Stomach smooth muscle (tissue), 2 donors: ENCODE measurements at regions not wholly inside any gene's neighbourhood (a gene's known extent, or its start where the extent isn't known, plus 50 kb on each side); places are given as distances from the start of the nearest gene placed in this dataset.
"Not testable (repeated sequence)": the region's sequence is repeated elsewhere in the genome, so short reads cannot be mapped to it uniquely, and the experiment has no call there.

Source experiments
- H3K27ac ChIP-seq: one replicate; pipeline ENCODE4 v1.7.0; 2013; ENCODE audit warnings: mild to moderate bottlenecking, low read length, inconsistent platforms
- H3K27me3 ChIP-seq, 2 donors: one replicate each; pipeline ENCODE4 v1.7.0; 2013; ENCODE audit warnings: low read length in 2 of 2; ENCODE audit not compliant: insufficient read depth in 2 of 2, control insufficient read depth in 1 of 2
- H3K36me3 ChIP-seq, 2 donors: one replicate each; pipeline ENCODE4 v1.7.0; 2013; ENCODE audit warnings: low read length in 2 of 2; ENCODE audit not compliant: control insufficient read depth in 2 of 2, insufficient read depth in 2 of 2
- H3K4me1 ChIP-seq: one replicate; pipeline ENCODE4 v1.7.0; 2013; ENCODE audit warnings: low read length; ENCODE audit not compliant: control insufficient read depth, insufficient read depth
- H3K4me3 ChIP-seq, 2 donors: one replicate each; pipeline ENCODE4 v1.7.0; 2013; ENCODE audit warnings: low read length in 2 of 2
- H3K9ac ChIP-seq, 2 donors: one replicate each; pipeline ENCODE4 v1.7.0; 2013; ENCODE audit warnings: low read length in 2 of 2, mild to moderate bottlenecking in 1 of 2
- H3K9me3 ChIP-seq, 2 donors: one replicate each; pipeline ENCODE4 v1.7.0; 2013; ENCODE audit warnings: low read length in 2 of 2; ENCODE audit not compliant: control insufficient read depth in 2 of 2
- donor health status: healthy.
- donor health status: Pancreatic carcinoma.

DNA sequence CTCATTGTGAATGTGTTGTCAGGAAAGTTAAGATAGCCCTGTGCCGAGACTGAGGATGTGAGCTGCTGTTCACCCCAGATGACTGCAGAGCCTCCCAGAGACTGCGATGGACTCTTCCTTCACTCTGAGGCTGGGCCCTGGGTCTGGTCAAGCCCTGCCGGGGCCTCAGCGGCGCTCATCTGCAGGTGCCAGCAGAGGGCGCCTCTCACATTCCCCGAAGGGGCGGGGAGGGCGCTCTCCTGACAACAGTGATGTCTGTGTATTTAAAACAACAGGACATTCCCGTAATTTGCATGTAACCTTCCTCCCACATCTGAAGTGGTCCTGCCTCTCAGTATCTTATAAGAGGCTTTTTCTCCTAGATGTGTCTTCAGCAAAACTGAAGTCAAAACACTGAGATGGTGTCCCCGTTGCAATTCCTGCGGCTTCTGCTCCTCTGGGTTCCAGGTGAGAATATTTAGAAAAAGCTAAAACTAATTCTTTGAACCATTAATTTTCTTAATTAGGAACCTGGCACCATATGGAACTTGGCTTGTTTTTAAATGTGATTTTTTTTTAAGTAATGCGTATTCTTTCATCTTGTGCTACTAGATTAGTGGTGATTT is 1377.9 kb downstream of the RPIA start:
- no peaks in the 10 kb centered on the region for H3K4me1 ChIP-seq
- no peak overlapping the region for H3K9ac ChIP-seq
- H3K4me3 ChIP-seq: no peak overlapping the region
- peaks cover 5 to 12% of the 10 kb centered on the region in 2 donors for H3K27me3 ChIP-seq
- H3K27ac ChIP-seq: no peak overlapping the region
- peaks cover 0 to 3% of the 10 kb centered on the region in 2 donors for H3K9me3 ChIP-seq
- no peaks in the 10 kb centered on the region for H3K36me3 ChIP-seq

DNA sequence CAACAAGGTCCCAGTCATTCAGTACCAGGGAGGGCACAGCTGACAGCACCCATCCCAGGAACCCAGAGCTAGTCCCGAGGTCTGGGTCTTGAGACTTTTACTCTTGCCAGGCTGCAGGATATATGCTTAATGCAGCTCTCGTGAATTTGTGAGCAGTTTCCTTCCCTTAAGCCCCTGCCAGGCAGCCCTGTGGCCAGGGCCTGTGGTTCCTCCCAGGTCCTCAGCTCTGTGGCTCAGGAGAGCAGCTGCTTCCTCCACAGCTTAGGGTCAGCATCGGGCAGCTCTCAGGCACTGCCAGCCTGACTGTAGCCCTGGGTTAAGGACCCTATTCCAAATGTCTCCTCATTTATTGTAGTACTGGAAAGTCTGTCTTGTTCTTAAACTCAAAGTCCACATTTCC is 1384.8 kb downstream of the RPIA start:
- Histone ChIP-seq H3K4me3 (no peak overlapping the region), H3K9ac (no peak overlapping the region), H3K27me3 (peaks cover 3 to 8% of the 10 kb centered on the region in 2 donors), H3K27ac (no peak overlapping the region), H3K4me1 (no peaks in the 10 kb centered on the region), H3K36me3 (no peaks in the 10 kb centered on the region), H3K9me3 (no peaks in the 10 kb centered on the region)

- Histone ChIP-seq H3K36me3 (no peaks in the 10 kb centered on the region), H3K27ac (no peak overlapping the region), H3K4me3 (no peak overlapping the region), H3K27me3 (peaks cover 0 to 3% of the 10 kb centered on the region in 2 donors), H3K9ac (no peak overlapping the region), H3K4me1 (no peaks in the 10 kb centered on the region), H3K9me3 (no peaks in the 10 kb centered on the region)
Measured at GRCh38 chr2:90077948-90078347, 1386.5 kb downstream of the RPIA start.

GRCh38 chr2:90079374-90079773 is 1387.9 kb downstream of the RPIA start:
- Histone ChIP-seq H3K9ac (no peak overlapping the region), H3K27me3 (peaks cover 0 to 3% of the 10 kb centered on the region in 2 donors), H3K4me3 (no peak overlapping the region), H3K9me3 (no peaks in the 10 kb centered on the region), H3K27ac (no peak overlapping the region), H3K36me3 (no peaks in the 10 kb centered on the region), H3K4me1 (no peaks in the 10 kb centered on the region)

- not testable (repeated sequence) for H3K36me3 ChIP-seq, H3K27me3 ChIP-seq, H3K9ac ChIP-seq, H3K4me1 ChIP-seq, H3K4me3 ChIP-seq, H3K9me3 ChIP-seq, H3K27ac ChIP-seq
Measured at GRCh38 chr2:90087792-90088191, 1396.3 kb downstream of the RPIA start.

DNA sequence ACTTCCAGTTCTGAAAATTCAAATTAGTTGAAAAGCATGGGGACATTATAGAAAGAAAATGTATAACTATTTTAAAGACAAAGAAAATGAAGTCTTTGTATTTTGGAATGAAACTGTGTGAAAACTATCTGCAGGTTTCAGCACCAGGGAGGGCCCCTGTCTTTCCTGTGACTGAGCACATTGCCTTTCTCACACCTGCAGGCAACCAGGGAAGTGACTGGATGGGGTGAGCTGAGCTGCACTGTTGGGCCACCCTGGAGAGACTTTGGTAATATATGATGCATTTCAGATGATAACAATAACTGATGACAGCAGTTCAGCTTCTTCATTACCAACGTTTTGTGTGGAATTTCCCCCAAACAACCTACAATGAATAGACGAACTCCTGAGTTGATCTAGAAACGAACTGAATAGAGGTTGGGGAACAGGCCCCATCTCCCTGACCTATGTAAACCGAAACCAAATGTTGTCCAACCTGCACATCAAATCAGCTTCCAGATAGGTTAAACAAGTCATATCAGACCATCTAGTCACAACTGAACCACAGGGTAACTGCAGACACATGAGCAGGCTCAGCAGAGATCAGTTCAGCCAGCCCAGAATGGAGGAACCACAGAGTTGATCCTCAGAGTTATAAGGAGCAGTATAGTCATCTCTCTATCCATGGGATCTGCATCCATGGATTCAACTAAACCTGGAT is 1402.2 kb downstream of the RPIA start:
- not testable (repeated sequence) for H3K27ac ChIP-seq, H3K4me3 ChIP-seq, H3K27me3 ChIP-seq

DNA sequence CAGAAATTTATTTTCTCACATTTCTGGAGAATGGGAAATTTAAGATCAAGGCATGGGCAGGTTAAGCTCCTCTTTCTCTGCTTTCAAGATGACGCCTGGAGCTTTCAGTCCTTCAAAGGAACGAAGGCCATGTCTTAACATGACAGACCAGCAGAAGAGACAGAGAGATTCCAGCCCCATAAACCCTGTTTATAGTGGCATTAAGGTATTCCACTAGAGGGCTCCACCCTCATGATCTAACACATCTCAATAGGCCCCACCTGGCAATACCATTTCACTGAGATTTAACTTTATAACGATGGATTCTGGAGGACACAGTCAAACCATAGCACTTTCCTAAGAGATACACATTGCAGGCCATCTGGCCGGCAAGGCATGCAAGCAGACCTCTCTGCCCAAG is 1406.1 kb downstream of the RPIA start:
- H3K4me3 ChIP-seq, H3K9ac ChIP-seq, H3K9me3 ChIP-seq, H3K27me3 ChIP-seq, H3K27ac ChIP-seq, H3K4me1 ChIP-seq, H3K36me3 ChIP-seq: not testable (repeated sequence)

More for the DNA sequence above, 1402.2 kb downstream of the RPIA start:
- H3K36me3 ChIP-seq, H3K4me1 ChIP-seq, H3K9ac ChIP-seq, H3K9me3 ChIP-seq: not testable (repeated sequence)

GRCh38 chr2:90105142-90105541 is 1413.7 kb downstream of the RPIA start:
- H3K36me3 ChIP-seq, H3K9ac ChIP-seq, H3K4me1 ChIP-seq, H3K27me3 ChIP-seq, H3K4me3 ChIP-seq, H3K27ac ChIP-seq, H3K9me3 ChIP-seq: not testable (repeated sequence)

DNA sequence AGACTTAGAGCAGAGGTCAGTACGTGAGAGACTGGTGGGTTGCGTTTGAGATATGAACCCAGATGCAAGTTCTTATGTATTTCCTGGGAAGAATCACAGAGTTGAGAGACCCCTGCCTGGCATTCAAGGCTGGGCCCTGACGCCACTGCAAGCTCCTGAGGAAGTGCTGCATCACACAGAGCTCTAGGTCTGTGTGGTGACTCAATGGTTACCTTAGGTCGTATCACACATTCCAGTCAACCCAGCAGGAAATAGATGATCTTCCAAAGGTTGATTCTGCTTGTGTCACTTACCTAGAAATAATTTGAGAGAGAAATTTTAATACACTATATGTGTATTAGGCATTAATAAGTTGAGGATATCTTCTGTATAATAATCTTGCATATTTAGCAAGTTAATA is 1431.9 kb downstream of the RPIA start:
- not testable (repeated sequence) for H3K9ac ChIP-seq, H3K27me3 ChIP-seq, H3K9me3 ChIP-seq, H3K36me3 ChIP-seq, H3K4me1 ChIP-seq, H3K27ac ChIP-seq, H3K4me3 ChIP-seq

DNA sequence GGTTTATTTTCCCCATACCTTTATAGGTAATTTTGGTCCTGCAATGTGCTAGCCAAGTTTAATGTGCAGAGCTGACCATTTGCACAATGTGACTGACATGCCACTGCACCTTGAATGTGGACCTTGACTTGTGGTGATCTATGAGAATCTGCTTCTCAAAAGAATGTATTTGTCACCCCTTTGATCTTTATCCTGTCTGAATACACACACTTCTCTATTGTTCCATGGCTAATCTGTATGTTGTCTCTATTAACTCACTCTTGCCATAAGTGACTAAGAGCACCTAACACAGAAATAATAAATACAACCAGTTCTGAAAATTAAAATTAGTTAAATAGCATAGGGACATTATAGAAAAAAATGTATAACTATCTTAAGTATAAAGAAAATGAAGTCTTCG is 1447.6 kb downstream of the RPIA start:
- not testable (repeated sequence) for H3K4me1 ChIP-seq, H3K9ac ChIP-seq, H3K9me3 ChIP-seq, H3K36me3 ChIP-seq, H3K4me3 ChIP-seq, H3K27ac ChIP-seq, H3K27me3 ChIP-seq

GRCh38 chr2:90141558-90141957 is 1450.1 kb downstream of the RPIA start:
- not testable (repeated sequence) for H3K4me3 ChIP-seq, H3K36me3 ChIP-seq, H3K27me3 ChIP-seq, H3K9me3 ChIP-seq, H3K4me1 ChIP-seq, H3K9ac ChIP-seq, H3K27ac ChIP-seq
